WTC11 (cell line): ENCODE measurements at regions not wholly inside any gene's neighbourhood (a gene's known extent, or its start where the extent isn't known, plus 50 kb on each side); places are given as distances from the start of the nearest gene placed in this dataset.

ENCODE experiments used
- ATAC-seq: fragments of 200-7000 bp; cut with Tn5 transposase; 2 replicates; pipeline ENCODE4 v1.10.0; 2021; ENCODE audit warnings: mild to moderate bottlenecking, moderate library complexity
- CTCF ChIA-PET: fragments of 300-600 bp; sonication (Branson Sonifier 250); formaldehyde crosslinking; loops from one replicate; lab custom pipeline; 2021; ENCODE audit warnings: antibody characterized with exemption; lab: Charles Lee
- POLR2A ChIA-PET: fragments of 350-600 bp; sonication (Branson Sonifier 250); formaldehyde crosslinking; loops from one replicate; lab custom pipeline; 2021; ENCODE audit warnings: antibody characterized with exemption; lab: Charles Lee
- DNase-seq: peaks from one replicate; pipeline ENCODE4 v3.0.0; 2021; ENCODE audit warnings: low spot score
- H3K27ac Mint-ChIP-seq: 2 replicates; pipeline ENCODE4 v1.8.0; 2021; ENCODE audit warnings: mixed read lengths
- H3K27me3 Mint-ChIP-seq: 2 replicates; pipeline ENCODE4 v1.8.0; 2021; ENCODE audit warnings: low read depth, mild to moderate bottlenecking, moderate library complexity, mixed read lengths
- H3K36me3 Mint-ChIP-seq: 2 replicates; pipeline ENCODE4 v1.8.0; 2021; ENCODE audit warnings: mixed read lengths
- H3K4me1 Mint-ChIP-seq: 2 replicates; pipeline ENCODE4 v1.8.0; 2022; ENCODE audit warnings: mixed read lengths
- H3K4me3 Mint-ChIP-seq: 2 replicates; pipeline ENCODE4 v1.8.0; 2021; ENCODE audit warnings: mild to moderate bottlenecking, moderate library complexity, mixed read lengths
- H3K9me3 Mint-ChIP-seq: 2 replicates; pipeline ENCODE4 v1.8.0; 2021; ENCODE audit warnings: mixed read lengths
- CREM ChIP-seq: sonication (generic); formaldehyde crosslinking; IDR thresholded peaks from 2 replicates; pipeline ENCODE4 v1.8.1; 2022; ENCODE audit warnings: mild to moderate bottlenecking, missing genetic modification reagents, moderate library complexity
- ELF4 ChIP-seq: sonication (generic); formaldehyde crosslinking; IDR thresholded peaks from 2 replicates; pipeline ENCODE4 v1.8.1; 2022; ENCODE audit warnings: low read depth, mild to moderate bottlenecking, moderate library complexity, missing genetic modification reagents
- GABPB1 ChIP-seq: sonication (generic); formaldehyde crosslinking; IDR thresholded peaks from 2 replicates; pipeline ENCODE4 v1.8.1; 2023; ENCODE audit warnings: mild to moderate bottlenecking, missing genetic modification reagents
- HMGA2 ChIP-seq: fragments of 250-450 bp; sonication (Bioruptor Pico); IDR thresholded peaks from 2 replicates; pipeline ENCODE4 v1.4.0; 2021; ENCODE audit warnings: mild to moderate bottlenecking, moderate library complexity
- KAT7 ChIP-seq: sonication (generic); formaldehyde crosslinking; IDR thresholded peaks from 2 replicates; pipeline ENCODE4 v1.8.1; 2023; ENCODE audit warnings: missing genetic modification reagents, mild to moderate bottlenecking, borderline replicate concordance
- MXD4 ChIP-seq: fragments of 250-450 bp; sonication (Bioruptor Pico); IDR thresholded peaks from 2 replicates; pipeline ENCODE4 v1.8.0; 2021; ENCODE audit warnings: mild to moderate bottlenecking, moderate library complexity, borderline replicate concordance
- MYBL2 ChIP-seq: sonication (generic); formaldehyde crosslinking; IDR thresholded peaks from 2 replicates; pipeline ENCODE4 v1.8.1; 2023; ENCODE audit warnings: mild to moderate bottlenecking, moderate library complexity, missing genetic modification reagents
- NFATC4 ChIP-seq: fragments of 250-450 bp; sonication (Bioruptor Pico); IDR thresholded peaks from 2 replicates; pipeline ENCODE4 v1.9.0; 2021; ENCODE audit warnings: mild to moderate bottlenecking
- NFYB ChIP-seq: sonication (generic); formaldehyde crosslinking; conservative IDR thresholded peaks from 2 replicates; pipeline ENCODE4 v1.8.0; 2022; ENCODE audit warnings: low read depth, missing genetic modification reagents
- SMAD3 ChIP-seq: sonication (generic); formaldehyde crosslinking; IDR thresholded peaks from 2 replicates; pipeline ENCODE4 v1.8.0; 2022; ENCODE audit warnings: missing genetic modification reagents, mild to moderate bottlenecking, borderline replicate concordance
- SMAD4 ChIP-seq: sonication (generic); formaldehyde crosslinking; IDR thresholded peaks from 2 replicates; pipeline ENCODE4 v1.8.0; 2022; ENCODE audit warnings: mild to moderate bottlenecking, missing genetic modification reagents
- SOX15 ChIP-seq: fragments of 250-450 bp; sonication (Bioruptor Pico); IDR thresholded peaks from 2 replicates; pipeline ENCODE4 v1.9.0; 2021; ENCODE audit warnings: mild to moderate bottlenecking
- TCF7 ChIP-seq: sonication (generic); formaldehyde crosslinking; IDR thresholded peaks from 2 replicates; pipeline ENCODE4 v1.8.0; 2022; ENCODE audit warnings: mild to moderate bottlenecking, low read depth, missing genetic modification reagents, moderate library complexity
- TP53 ChIP-seq: sonication (generic); formaldehyde crosslinking; IDR thresholded peaks from 2 replicates; pipeline ENCODE4 v1.8.1; 2023; ENCODE audit warnings: mild to moderate bottlenecking, missing genetic modification reagents
- ZNF121 ChIP-seq: sonication (generic); formaldehyde crosslinking; IDR thresholded peaks from 2 replicates; pipeline ENCODE4 v1.8.0; 2023; ENCODE audit warnings: missing genetic modification reagents
- ZNF138 ChIP-seq: sonication (generic); formaldehyde crosslinking; conservative IDR thresholded peaks from 2 replicates; pipeline ENCODE4 v1.8.1; 2022; ENCODE audit warnings: mild to moderate bottlenecking, moderate library complexity, missing genetic modification reagents
- ZNF219 ChIP-seq: sonication (generic); formaldehyde crosslinking; IDR thresholded peaks from 2 replicates; pipeline ENCODE4 v1.8.0; 2023; ENCODE audit warnings: missing genetic modification reagents, mild to moderate bottlenecking, borderline replicate concordance
- ZNF416 ChIP-seq: fragments of 250-450 bp; sonication (Bioruptor Pico); IDR thresholded peaks from 2 replicates; pipeline ENCODE4 v1.9.0; 2021; ENCODE audit warnings: mild to moderate bottlenecking, inconsistent platforms
- TF ChIP-seq, protein P1 (sequence below): sonication (generic); formaldehyde crosslinking; conservative IDR thresholded peaks from 2 replicates; pipeline ENCODE4 v1.8.1; 2022; ENCODE audit warnings: mild to moderate bottlenecking, missing genetic modification reagents
- TF ChIP-seq, protein P2 (sequence below): fragments of 250-450 bp; sonication (Bioruptor Pico); IDR thresholded peaks from 2 replicates; pipeline ENCODE4 v2.1.2; 2022; ENCODE audit warnings: mild to moderate bottlenecking, moderate library complexity
- TF ChIP-seq, protein P3 (sequence below): sonication (generic); formaldehyde crosslinking; IDR thresholded peaks from 2 replicates; pipeline ENCODE4 v1.8.1; 2023; ENCODE audit warnings: mild to moderate bottlenecking, missing genetic modification reagents, moderate library complexity
- TF ChIP-seq, protein P4 (sequence below): fragments of 250-450 bp; sonication (Bioruptor Pico); IDR thresholded peaks from 2 replicates; pipeline ENCODE4 v1.9.0; 2021; ENCODE audit warnings: moderate library complexity, mild to moderate bottlenecking, inconsistent platforms, borderline replicate concordance
- TF ChIP-seq, protein P5 (sequence below): sonication (generic); formaldehyde crosslinking; IDR thresholded peaks from 2 replicates; pipeline ENCODE4 v1.8.1; 2022; ENCODE audit warnings: mild to moderate bottlenecking, moderate library complexity, missing genetic modification reagents
- TF ChIP-seq, protein P6 (sequence below): sonication (generic); formaldehyde crosslinking; IDR thresholded peaks from 2 replicates; pipeline ENCODE4 v1.8.1; 2023; ENCODE audit warnings: mild to moderate bottlenecking, missing genetic modification reagents

DNA sequence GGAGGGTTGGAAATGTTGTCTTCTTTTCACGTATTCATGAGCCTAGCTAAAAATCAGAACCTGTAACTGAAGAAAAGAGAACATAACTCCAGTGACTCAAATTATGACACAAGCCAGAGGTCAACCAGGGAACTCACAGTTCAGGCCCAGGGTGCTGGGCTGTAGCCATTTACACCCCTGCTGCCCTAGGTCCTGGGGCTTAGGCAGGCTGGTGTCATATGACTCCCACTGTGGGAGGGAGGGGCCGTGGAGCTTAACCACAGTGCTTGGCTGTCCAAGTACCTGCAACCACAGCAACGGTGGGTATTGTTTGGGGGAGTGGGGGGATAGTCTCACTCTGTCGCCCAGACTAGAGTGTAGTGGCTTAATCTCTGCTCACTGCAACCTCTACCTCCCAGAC is 71.1 kb upstream of the AMZ2 start:
- no peaks in the 10 kb centered on the region for H3K4me1 Mint-ChIP-seq
- no peak overlapping the region for H3K27ac Mint-ChIP-seq
- no peaks in the 10 kb centered on the region for H3K9me3 Mint-ChIP-seq
- DNase-seq (no peak), ATAC-seq (no peak)
- H3K4me3 Mint-ChIP-seq: no peak overlapping the region
- no peaks in the 10 kb centered on the region for H3K36me3 Mint-ChIP-seq
- ChIA-PET CTCF (interaction anchor here (1.8 to 4.9 kb wide), 2 partner anchors 23 to 281 kb away, joined by 4 to 33 read pairs; partner anchors contain the start of gene WIPI1), POLR2A (interaction anchor here (0.8 kb wide), 1 partner anchor 29 kb away, joined by 3 read pairs; no protein-coding TSS in a partner anchor)
- TF ChIP-seq CREM (CRISPR knock-in tag) (no peak), NFATC4 (CRISPR knock-in tag) (no peak), HMGA2 (CRISPR knock-in tag) (no peak), MXD4 (CRISPR knock-in tag) (no peak), ZNF121 (CRISPR knock-in tag) (no peak)
- TF ChIP-seq, protein P1, sequence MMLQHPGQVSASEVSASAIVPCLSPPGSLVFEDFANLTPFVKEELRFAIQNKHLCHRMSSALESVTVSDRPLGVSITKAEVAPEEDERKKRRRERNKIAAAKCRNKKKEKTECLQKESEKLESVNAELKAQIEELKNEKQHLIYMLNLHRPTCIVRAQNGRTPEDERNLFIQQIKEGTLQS: no peak
- TF ChIP-seq, protein P2, sequence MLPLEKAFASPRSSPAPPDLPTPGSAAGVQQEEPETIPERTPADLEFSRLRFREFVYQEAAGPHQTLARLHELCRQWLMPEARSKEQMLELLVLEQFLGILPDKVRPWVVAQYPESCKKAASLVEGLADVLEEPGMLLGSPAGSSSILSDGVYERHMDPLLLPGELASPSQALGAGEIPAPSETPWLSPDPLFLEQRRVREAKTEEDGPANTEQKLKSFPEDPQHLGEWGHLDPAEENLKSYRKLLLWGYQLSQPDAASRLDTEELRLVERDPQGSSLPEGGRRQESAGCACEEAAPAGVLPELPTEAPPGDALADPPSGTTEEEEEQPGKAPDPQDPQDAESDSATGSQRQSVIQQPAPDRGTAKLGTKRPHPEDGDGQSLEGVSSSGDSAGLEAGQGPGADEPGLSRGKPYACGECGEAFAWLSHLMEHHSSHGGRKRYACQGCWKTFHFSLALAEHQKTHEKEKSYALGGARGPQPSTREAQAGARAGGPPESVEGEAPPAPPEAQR (CRISPR knock-in tag): no peak
- H3K27me3 Mint-ChIP-seq: peaks cover 4% of the 10 kb centered on the region

DNA sequence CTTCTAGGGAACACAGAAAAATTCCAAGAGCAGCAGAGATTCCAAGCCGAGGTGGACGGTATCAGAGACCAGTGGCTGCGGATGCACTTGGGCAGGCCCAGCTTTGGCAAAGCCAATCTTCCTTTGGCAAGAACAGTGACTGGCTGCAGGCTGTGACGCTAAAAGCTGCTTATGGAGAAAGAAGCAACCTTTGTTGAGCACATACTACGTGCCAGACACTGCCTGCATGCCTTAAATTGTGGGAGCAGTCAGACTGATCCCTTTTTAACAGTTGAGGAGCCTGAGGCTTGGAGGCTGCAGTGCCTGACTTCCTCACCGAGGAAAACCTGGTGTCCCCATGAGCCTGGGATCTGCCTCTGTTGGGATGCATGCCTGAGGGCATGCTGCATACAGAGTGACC is 69.0 kb upstream of the AMZ2 start:
- Mint-ChIP-seq H3K4me3 (no peak overlapping the region), H3K9me3 (no peaks in the 10 kb centered on the region), H3K36me3 (no peaks in the 10 kb centered on the region), H3K4me1 (peaks cover 6% of the 10 kb centered on the region; the same call in 1 of the 2 replicates), H3K27me3 (no peaks in the 10 kb centered on the region; the same call in 1 of the 2 replicates), H3K27ac (no peak overlapping the region)
- no peak for ATAC-seq
- DNase-seq: no peak
- TF ChIP-seq GABPB1 (CRISPR knock-in tag): no peak
- TF ChIP-seq, protein P3, sequence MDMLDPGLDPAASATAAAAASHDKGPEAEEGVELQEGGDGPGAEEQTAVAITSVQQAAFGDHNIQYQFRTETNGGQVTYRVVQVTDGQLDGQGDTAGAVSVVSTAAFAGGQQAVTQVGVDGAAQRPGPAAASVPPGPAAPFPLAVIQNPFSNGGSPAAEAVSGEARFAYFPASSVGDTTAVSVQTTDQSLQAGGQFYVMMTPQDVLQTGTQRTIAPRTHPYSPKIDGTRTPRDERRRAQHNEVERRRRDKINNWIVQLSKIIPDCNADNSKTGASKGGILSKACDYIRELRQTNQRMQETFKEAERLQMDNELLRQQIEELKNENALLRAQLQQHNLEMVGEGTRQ: no peak
- ChIA-PET CTCF (interaction anchor here (4.9 kb wide), 1 partner anchor 21 kb away, joined by 33 read pairs; no protein-coding TSS in a partner anchor), POLR2A (no interaction called here)

DNA sequence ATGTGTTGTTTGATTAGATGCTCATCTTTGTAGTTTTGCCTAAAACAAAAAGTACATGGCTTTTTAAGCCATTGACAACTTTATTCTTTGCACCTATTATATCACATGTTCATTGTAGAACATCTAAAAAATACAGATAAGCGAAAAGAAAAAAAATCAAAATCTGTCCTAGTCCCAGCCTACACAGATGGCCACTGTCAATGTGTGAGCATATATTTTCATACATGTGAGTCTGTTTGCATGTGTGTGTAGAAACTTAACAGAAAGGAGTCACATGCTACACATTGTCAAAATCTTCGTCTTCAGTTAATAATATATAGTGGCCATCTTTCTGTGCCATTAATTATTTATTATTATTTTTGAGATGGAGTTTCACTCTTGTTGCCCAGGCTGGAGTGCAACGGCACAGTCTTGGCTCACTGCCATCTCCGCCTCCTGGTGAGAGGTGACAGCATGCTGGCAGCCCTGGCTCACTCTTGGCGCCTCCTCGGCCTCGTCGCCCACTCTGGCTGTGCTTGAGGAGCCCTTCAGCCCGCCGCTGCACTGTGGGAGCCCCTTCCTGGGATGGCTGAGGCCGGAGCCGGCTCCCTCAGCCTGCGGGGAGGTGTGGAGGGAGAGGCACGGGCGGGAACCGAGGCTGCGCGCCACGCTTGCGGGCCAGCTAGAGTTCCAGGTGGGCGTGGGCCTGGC is 68.5 kb upstream of the AMZ2 start:
- H3K9me3 Mint-ChIP-seq: no peaks in the 10 kb centered on the region
- POLR2A ChIA-PET: no interaction called here
- CTCF ChIA-PET: interaction anchor here (0.9 to 4.9 kb wide), 3 partner anchors 20 to 122 kb away, joined by 3 to 33 read pairs (median 33); no protein-coding TSS in a partner anchor
- TF ChIP-seq SOX15 (no peak), SMAD4 (CRISPR knock-in tag) (no peak), ZNF138 (CRISPR knock-in tag) (no peak), TP53 (CRISPR knock-in tag) (no peak), TCF7 (no peak), KAT7 (no peak), NFYB (CRISPR knock-in tag) (no peak), MYBL2 (CRISPR knock-in tag) (no peak), ZNF219 (CRISPR knock-in tag) (no peak), SMAD3 (CRISPR knock-in tag) (no peak), ZNF121 (CRISPR knock-in tag) (no peak), NFATC4 (CRISPR knock-in tag) (no peak), ELF4 (CRISPR knock-in tag) (no peak), ZNF416 (CRISPR knock-in tag) (no peak)
- TF ChIP-seq, protein P4, sequence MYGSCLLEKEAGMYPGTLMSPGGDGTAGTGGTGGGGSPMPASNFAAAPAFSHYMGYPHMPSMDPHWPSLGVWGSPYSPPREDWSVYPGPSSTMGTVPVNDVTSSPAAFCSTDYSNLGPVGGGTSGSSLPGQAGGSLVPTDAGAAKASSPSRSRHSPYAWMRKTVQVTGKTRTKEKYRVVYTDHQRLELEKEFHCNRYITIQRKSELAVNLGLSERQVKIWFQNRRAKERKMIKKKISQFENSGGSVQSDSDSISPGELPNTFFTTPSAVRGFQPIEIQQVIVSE (CRISPR knock-in tag): no peak
- TF ChIP-seq, protein P5, sequence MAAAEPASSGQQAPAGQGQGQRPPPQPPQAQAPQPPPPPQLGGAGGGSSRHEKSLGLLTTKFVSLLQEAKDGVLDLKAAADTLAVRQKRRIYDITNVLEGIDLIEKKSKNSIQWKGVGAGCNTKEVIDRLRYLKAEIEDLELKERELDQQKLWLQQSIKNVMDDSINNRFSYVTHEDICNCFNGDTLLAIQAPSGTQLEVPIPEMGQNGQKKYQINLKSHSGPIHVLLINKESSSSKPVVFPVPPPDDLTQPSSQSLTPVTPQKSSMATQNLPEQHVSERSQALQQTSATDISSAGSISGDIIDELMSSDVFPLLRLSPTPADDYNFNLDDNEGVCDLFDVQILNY (CRISPR knock-in tag): no peak
- TF ChIP-seq, protein P6, sequence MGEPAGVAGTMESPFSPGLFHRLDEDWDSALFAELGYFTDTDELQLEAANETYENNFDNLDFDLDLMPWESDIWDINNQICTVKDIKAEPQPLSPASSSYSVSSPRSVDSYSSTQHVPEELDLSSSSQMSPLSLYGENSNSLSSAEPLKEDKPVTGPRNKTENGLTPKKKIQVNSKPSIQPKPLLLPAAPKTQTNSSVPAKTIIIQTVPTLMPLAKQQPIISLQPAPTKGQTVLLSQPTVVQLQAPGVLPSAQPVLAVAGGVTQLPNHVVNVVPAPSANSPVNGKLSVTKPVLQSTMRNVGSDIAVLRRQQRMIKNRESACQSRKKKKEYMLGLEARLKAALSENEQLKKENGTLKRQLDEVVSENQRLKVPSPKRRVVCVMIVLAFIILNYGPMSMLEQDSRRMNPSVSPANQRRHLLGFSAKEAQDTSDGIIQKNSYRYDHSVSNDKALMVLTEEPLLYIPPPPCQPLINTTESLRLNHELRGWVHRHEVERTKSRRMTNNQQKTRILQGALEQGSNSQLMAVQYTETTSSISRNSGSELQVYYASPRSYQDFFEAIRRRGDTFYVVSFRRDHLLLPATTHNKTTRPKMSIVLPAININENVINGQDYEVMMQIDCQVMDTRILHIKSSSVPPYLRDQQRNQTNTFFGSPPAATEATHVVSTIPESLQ (CRISPR knock-in tag): no peak

More for the DNA sequence above, 68.5 kb upstream of the AMZ2 start:
- no peaks in the 10 kb centered on the region; the same call in 1 of the 2 replicates for H3K27me3 Mint-ChIP-seq
- H3K4me1 Mint-ChIP-seq: peaks cover 11% of the 10 kb centered on the region
- no peak overlapping the region for H3K27ac Mint-ChIP-seq
- no peak for ATAC-seq
- DNase-seq: no peak
- no peaks in the 10 kb centered on the region for H3K36me3 Mint-ChIP-seq
- no peak overlapping the region for H3K4me3 Mint-ChIP-seq
